Uterus (tissue), 2 donors: ENCODE measurements at regions not wholly inside any gene's neighbourhood (a gene's known extent, or its start where the extent isn't known, plus 50 kb on each side); places are given as distances from the start of the nearest gene placed in this dataset.

Source experiments
- POLR2A ChIP-seq, 2 donors: fragments of 450-650 bp; IDR thresholded peaks; one replicate each; pipeline ENCODE4 v1.6.1; 2016; ENCODE audit warnings: antibody characterized with exemption in 2 of 2, mild to moderate bottlenecking in 1 of 2, moderate library complexity in 1 of 2
- TF ChIP-seq, protein P1 (sequence below), 4 experiments: fragments of 200-600 bp in 2 of 4; fragments of 450-650 bp in 2 of 4; sonication (generic) in 2 of 4; IDR thresholded peaks; one replicate each; pipeline ENCODE4 v1.5.1; 2016 to 2019; ENCODE audit warnings: antibody characterized with exemption in 4 of 4, mild to moderate bottlenecking in 2 of 4, moderate library complexity in 1 of 4

DNA sequence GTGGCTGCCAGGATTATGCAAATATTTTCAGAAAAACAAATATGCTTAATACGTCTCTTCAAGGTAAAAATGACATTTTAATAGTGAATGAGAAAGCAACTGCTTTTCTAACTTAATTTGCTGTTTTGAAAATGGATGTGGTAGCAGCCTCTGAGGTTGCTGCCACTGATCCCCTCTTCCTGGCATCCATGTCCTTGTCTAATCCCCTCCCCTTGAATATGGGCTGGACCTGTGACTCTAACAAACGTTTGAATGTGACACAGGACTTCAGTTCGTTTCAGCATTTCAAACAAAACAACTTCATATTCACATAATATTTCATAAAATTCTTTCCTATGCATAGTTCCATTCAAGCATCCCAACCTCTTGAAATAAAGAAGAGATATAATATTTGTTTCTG, 64.2 kb upstream of the SLC38A2 start:
- TF ChIP-seq, protein P1, sequence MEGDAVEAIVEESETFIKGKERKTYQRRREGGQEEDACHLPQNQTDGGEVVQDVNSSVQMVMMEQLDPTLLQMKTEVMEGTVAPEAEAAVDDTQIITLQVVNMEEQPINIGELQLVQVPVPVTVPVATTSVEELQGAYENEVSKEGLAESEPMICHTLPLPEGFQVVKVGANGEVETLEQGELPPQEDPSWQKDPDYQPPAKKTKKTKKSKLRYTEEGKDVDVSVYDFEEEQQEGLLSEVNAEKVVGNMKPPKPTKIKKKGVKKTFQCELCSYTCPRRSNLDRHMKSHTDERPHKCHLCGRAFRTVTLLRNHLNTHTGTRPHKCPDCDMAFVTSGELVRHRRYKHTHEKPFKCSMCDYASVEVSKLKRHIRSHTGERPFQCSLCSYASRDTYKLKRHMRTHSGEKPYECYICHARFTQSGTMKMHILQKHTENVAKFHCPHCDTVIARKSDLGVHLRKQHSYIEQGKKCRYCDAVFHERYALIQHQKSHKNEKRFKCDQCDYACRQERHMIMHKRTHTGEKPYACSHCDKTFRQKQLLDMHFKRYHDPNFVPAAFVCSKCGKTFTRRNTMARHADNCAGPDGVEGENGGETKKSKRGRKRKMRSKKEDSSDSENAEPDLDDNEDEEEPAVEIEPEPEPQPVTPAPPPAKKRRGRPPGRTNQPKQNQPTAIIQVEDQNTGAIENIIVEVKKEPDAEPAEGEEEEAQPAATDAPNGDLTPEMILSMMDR (IDR thresholded peaks at IDR 0.05), result no peak
- no peak for TF ChIP-seq POLR2A (IDR thresholded peaks at IDR 0.05)
